ENCODE measurements at regions not wholly inside any gene's neighbourhood (a gene's known extent, or its start where the extent isn't known, plus 50 kb on each side); places are given as distances from the start of the nearest gene placed in this dataset.

- H3K27me3 ChIP-seq (ENCODE audit: insufficient read depth, low read length), result peaks cover 42% of the 10 kb centered on the region
- no peaks in the 10 kb centered on the region for H3K4me1 ChIP-seq (ENCODE audit: insufficient read depth, low read length)
- no peaks in the 10 kb centered on the region for H3K79me2 ChIP-seq (ENCODE audit: insufficient read depth, low read length)
- DNase-seq (ENCODE audit: insufficient read length, low spot score, missing footprints), result no peak
- H2AFZ ChIP-seq (ENCODE audit: low read length), result no peak overlapping the region
- H3K27ac ChIP-seq (ENCODE audit: low read depth, low read length), result no peak overlapping the region
- H4K20me1 ChIP-seq (ENCODE audit: insufficient read depth, low read length), result no peaks in the 10 kb centered on the region
- H3K9me3 ChIP-seq (ENCODE audit: low read depth, low read length), result no peaks in the 10 kb centered on the region
- no peaks in the 10 kb centered on the region for H3K36me3 ChIP-seq (ENCODE audit: insufficient read depth, low read length)
- H3K4me3 ChIP-seq (ENCODE audit: insufficient read depth, low read length), result no peak overlapping the region
- no peak for TF ChIP-seq CTCF (IDR thresholded peaks at IDR 0.05; ENCODE audit: extremely low read depth, low read depth, low read length)
- no peak overlapping the region for H3K4me2 ChIP-seq (ENCODE audit: insufficient read depth, low read length)
Measured at GRCh38 chr17:77724876-77725615, 233.5 kb upstream of the TNRC6C start.

- Histone ChIP-seq H3K4me1 (ENCODE audit: insufficient read depth, low read length) (no peaks in the 10 kb centered on the region), H4K20me1 (ENCODE audit: insufficient read depth, low read length) (no peaks in the 10 kb centered on the region), H3K27me3 (ENCODE audit: insufficient read depth, low read length) (peaks cover 39% of the 10 kb centered on the region), H3K9me3 (ENCODE audit: low read depth, low read length) (no peaks in the 10 kb centered on the region), H3K27ac (ENCODE audit: low read depth, low read length) (no peak overlapping the region), H3K36me3 (ENCODE audit: insufficient read depth, low read length) (no peaks in the 10 kb centered on the region), H3K4me2 (ENCODE audit: insufficient read depth, low read length) (no peak overlapping the region), H3K4me3 (ENCODE audit: insufficient read depth, low read length) (no peak overlapping the region), H3K79me2 (ENCODE audit: insufficient read depth, low read length) (no peaks in the 10 kb centered on the region), H2AFZ (ENCODE audit: low read length) (no peak overlapping the region)
- no peak for TF ChIP-seq CTCF (IDR thresholded peaks at IDR 0.05; ENCODE audit: extremely low read depth, low read depth, low read length)
- no peak for DNase-seq (ENCODE audit: insufficient read length, low spot score, missing footprints)
Measured at GRCh38 chr17:77725846-77726245, 232.7 kb upstream of the TNRC6C start.

GRCh38 chr17:77726549-77727006, 231.9 kb upstream of the TNRC6C start:
- H4K20me1 ChIP-seq (ENCODE audit: insufficient read depth, low read length), result no peaks in the 10 kb centered on the region
- no peak for DNase-seq (ENCODE audit: insufficient read length, low spot score, missing footprints)

More at GRCh38 chr17:77726549-77727006, 231.9 kb upstream of the TNRC6C start:
- no peak for TF ChIP-seq CTCF (IDR thresholded peaks at IDR 0.05; ENCODE audit: extremely low read depth, low read depth, low read length)
- peaks cover 33% of the 10 kb centered on the region for H3K27me3 ChIP-seq (ENCODE audit: insufficient read depth, low read length)
- H3K79me2 ChIP-seq (ENCODE audit: insufficient read depth, low read length), result no peaks in the 10 kb centered on the region
- H3K9me3 ChIP-seq (ENCODE audit: low read depth, low read length), result no peaks in the 10 kb centered on the region
- no peak overlapping the region for H3K4me2 ChIP-seq (ENCODE audit: insufficient read depth, low read length)
- no peaks in the 10 kb centered on the region for H3K4me1 ChIP-seq (ENCODE audit: insufficient read depth, low read length)
- no peak overlapping the region for H3K27ac ChIP-seq (ENCODE audit: low read depth, low read length)
- no peak overlapping the region for H3K4me3 ChIP-seq (ENCODE audit: insufficient read depth, low read length)
- H3K36me3 ChIP-seq (ENCODE audit: insufficient read depth, low read length), result no peaks in the 10 kb centered on the region
- H2AFZ ChIP-seq (ENCODE audit: low read length), result no peak overlapping the region
